LNCaP clone FGC (cell line): ENCODE measurements at regions not wholly inside any gene's neighbourhood (a gene's known extent, or its start where the extent isn't known, plus 50 kb on each side); places are given as distances from the start of the nearest gene placed in this dataset.

Experiments
- DNase-seq: peaks from one replicate; pipeline ENCODE4 v3.0.0-alpha.2; 2011; ENCODE audit warnings: low read depth
- H3K4me3 ChIP-seq: 2 replicates; pipeline ENCODE4 v1.5.1; 2011; ENCODE audit warnings: mild to moderate bottlenecking, low read depth, low read length, control low read depth
- TF ChIP-seq, protein P1 (sequence below): IDR thresholded peaks from 2 replicates; pipeline ENCODE4 v1.5.1; 2012; ENCODE audit warnings: mild to moderate bottlenecking; ENCODE audit not compliant: control insufficient read depth, insufficient read depth; ENCODE audit errors: extremely low read depth

DNA sequence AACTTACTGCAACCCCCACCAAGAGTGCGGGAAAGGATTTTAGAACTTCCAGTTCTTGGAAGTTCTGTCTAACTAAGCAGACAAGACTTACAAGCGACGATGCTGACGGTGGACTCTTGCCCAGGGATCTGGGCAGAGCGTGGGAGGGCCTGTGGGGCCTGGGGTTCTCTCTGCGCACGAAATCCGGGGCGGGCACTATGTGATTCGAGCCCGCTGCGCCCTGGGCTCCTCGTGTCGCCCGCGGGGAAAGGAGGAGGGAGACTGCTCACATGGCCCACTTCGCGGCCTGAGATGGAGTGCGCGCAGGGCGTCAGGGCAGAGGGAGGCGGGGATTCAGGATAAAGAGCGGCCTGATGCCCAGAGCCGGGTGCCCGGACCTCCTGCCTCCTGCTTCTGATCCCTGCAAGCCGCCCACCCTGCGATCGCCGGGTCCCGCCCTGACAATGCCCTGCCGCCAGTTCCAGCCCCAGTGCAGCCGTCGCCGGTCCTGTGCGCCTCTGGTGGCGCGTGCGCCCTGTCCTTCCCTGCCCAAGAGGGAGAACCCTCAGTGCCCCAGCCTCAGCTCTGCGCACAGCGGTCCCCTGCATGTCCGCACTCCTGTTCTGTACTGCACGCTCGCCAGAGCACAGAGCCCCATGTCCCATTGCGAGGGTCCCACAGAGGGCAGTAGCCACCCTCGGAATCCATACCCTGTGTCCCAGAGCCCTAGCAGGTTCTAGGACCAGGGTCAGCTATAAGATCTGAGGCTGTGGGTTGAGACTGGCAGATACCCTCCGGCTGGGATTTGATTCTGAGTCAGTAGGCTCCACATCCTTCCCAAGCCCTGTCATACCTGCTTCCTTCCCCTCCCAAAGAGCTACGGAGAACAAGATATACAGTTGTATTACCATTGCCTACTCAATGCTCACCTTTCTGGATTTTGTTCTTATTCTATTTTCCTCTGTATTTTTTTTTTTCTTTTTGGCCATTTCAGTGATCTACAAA lies 99.4 kb upstream of the TMEM106B start:
- TF ChIP-seq, protein P1, sequence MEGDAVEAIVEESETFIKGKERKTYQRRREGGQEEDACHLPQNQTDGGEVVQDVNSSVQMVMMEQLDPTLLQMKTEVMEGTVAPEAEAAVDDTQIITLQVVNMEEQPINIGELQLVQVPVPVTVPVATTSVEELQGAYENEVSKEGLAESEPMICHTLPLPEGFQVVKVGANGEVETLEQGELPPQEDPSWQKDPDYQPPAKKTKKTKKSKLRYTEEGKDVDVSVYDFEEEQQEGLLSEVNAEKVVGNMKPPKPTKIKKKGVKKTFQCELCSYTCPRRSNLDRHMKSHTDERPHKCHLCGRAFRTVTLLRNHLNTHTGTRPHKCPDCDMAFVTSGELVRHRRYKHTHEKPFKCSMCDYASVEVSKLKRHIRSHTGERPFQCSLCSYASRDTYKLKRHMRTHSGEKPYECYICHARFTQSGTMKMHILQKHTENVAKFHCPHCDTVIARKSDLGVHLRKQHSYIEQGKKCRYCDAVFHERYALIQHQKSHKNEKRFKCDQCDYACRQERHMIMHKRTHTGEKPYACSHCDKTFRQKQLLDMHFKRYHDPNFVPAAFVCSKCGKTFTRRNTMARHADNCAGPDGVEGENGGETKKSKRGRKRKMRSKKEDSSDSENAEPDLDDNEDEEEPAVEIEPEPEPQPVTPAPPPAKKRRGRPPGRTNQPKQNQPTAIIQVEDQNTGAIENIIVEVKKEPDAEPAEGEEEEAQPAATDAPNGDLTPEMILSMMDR = no peak
- H3K4me3 ChIP-seq = no peak overlapping the region
- DNase-seq = no peak

GRCh38 chr7:12117170-12117569 lies 93.9 kb upstream of the TMEM106B start:
- TF ChIP-seq, protein P1 = no peak
- no peak for DNase-seq
- H3K4me3 ChIP-seq = no peak overlapping the region

DNA sequence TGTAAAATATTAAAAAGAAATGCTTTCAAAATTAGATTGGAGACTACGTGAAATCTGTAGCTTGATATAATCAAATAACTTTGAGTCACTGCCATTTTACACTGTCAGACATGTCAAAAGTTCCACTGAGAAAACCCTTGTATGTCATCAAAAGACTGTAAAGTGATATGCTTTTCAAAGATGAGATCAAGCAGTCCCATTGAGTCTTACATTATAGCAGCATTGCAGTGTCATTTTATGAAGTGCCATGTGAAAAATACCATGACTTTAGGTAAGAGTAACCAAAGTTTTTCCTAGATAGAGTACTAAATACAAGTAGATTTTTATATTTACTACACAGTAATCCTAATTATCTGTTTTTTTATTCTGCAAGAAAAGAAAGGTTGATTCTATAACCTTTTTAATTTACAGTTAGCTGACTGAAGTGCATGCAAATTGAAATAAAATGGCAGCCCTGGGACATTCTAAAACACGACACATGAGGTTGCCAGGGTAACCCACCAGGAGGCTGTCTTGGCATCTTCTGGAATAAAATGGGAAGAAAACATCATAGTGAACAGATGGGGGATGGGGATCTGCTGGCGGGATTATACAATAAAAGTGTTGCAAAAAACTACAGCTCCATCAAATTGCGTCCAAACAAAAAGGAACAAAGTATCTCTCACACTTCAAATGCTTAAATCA lies 91.3 kb upstream of the TMEM106B start:
- TF ChIP-seq, protein P1 = no peak
- no peak for DNase-seq
- H3K4me3 ChIP-seq = no peak overlapping the region

- no peak for DNase-seq
- TF ChIP-seq, protein P1 = no peak
Observed at GRCh38 chr7:12120632-12121031, 90.5 kb upstream of the TMEM106B start.

DNA sequence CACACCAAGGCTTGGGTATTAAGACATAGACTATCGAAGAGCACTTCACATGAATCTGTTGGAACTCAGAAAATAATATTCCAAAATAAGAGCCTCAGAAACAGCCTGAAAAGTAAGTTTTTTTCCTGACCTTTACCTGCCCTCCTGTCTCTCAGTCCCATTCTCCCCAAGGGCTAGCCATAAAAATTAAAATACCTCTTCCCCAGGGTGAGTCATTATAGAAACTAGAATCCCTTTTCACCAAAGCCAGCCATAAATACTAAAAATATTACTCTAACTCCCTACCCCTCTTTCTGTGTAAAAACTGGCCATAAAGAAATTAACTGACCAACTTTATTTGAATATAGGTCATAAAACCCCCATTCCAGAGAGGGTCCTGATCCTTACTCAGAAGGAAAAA lies 87.9 kb upstream of the TMEM106B start:
- TF ChIP-seq, protein P1 = no peak
- DNase-seq = no peak

More at GRCh38 chr7:12120632-12121031, 90.5 kb upstream of the TMEM106B start:
- H3K4me3 ChIP-seq = no peak overlapping the region

GRCh38 chr7:12124028-12124427 lies 87.1 kb upstream of the TMEM106B start:
- H3K4me3 ChIP-seq = no peak overlapping the region
- TF ChIP-seq, protein P1 = no peak
- no peak for DNase-seq

More for the DNA sequence above, 87.9 kb upstream of the TMEM106B start:
- no peak overlapping the region for H3K4me3 ChIP-seq

- TF ChIP-seq, protein P1 = no peak
- no peak for DNase-seq
- no peak overlapping the region for H3K4me3 ChIP-seq
Observed at GRCh38 chr7:12127455-12127854, 83.6 kb upstream of the TMEM106B start.
